Left ventricle myocardium inferior (tissue), 1 donor: ENCODE measurements at regions not wholly inside any gene's neighbourhood (a gene's known extent, or its start where the extent isn't known, plus 50 kb on each side); places are given as distances from the start of the nearest gene placed in this dataset.

Source experiments
- DNase-seq: peaks from one replicate; pipeline ENCODE4 v3.0.0-alpha.2; 2020
- H3K27ac ChIP-seq: fragments of 200-600 bp; replicated peaks from 2 replicates; pipeline ENCODE4 v1.8.0; 2021
- H3K27me3 ChIP-seq: fragments of 200-600 bp; 2 replicates; pipeline ENCODE4 v1.8.0; 2021; ENCODE audit warnings: low read depth
- H3K36me3 ChIP-seq: fragments of 200-600 bp; 2 replicates; pipeline ENCODE4 v1.8.0; 2021
- H3K4me1 ChIP-seq: fragments of 200-600 bp; 2 replicates; pipeline ENCODE4 v1.8.0; 2021
- H3K4me3 ChIP-seq: fragments of 200-600 bp; 2 replicates; pipeline ENCODE4 v1.8.0; 2021; ENCODE audit warnings: mild to moderate bottlenecking, moderate library complexity
- H3K9me3 ChIP-seq: fragments of 200-600 bp; replicated peaks from 2 replicates; pipeline ENCODE4 v1.8.0; 2021
- CTCF ChIP-seq: fragments of 200-600 bp; IDR thresholded peaks from 2 replicates; pipeline ENCODE4 v1.8.0; 2021; ENCODE audit warnings: antibody characterized with exemption, mild to moderate bottlenecking, borderline replicate concordance
- intact Hi-C: fragments of 100-400 bp; cut with micrococcal nuclease; formaldehyde crosslinking; loops from one replicate; pipeline ENCODE4 v1.11.0; 2022
- donor health status: DM: no; HTN: yes; CAD: no; lungs with severe emphysema.

GRCh38 chr3:153756816-153757215 lies 364.4 kb upstream of the ARHGEF26 start:
- no peaks in the 10 kb centered on the region for H3K27me3 ChIP-seq
- no peak for TF ChIP-seq CTCF
- H3K9me3 ChIP-seq = no peaks in the 10 kb centered on the region
- no peak overlapping the region for H3K27ac ChIP-seq
- no peaks in the 10 kb centered on the region for H3K36me3 ChIP-seq
- no peak overlapping the region for H3K4me3 ChIP-seq
- intact Hi-C loops = no loop called here
- DNase-seq = no peak
- H3K4me1 ChIP-seq = no peaks in the 10 kb centered on the region

GRCh38 chr3:153757839-153758238 lies 363.4 kb upstream of the ARHGEF26 start:
- no peaks in the 10 kb centered on the region for H3K4me1 ChIP-seq
- no peak for DNase-seq
- no peak for TF ChIP-seq CTCF
- no peaks in the 10 kb centered on the region for H3K36me3 ChIP-seq
- intact Hi-C loops = no loop called here
- H3K27me3 ChIP-seq = no peaks in the 10 kb centered on the region
- no peaks in the 10 kb centered on the region for H3K9me3 ChIP-seq
- H3K4me3 ChIP-seq = no peak overlapping the region
- H3K27ac ChIP-seq = no peak overlapping the region

GRCh38 chr3:153760948-153761347 lies 360.2 kb upstream of the ARHGEF26 start:
- no peak for TF ChIP-seq CTCF
- Histone ChIP-seq H3K36me3 (no peaks in the 10 kb centered on the region), H3K4me1 (no peaks in the 10 kb centered on the region), H3K27ac (no peak overlapping the region), H3K9me3 (no peaks in the 10 kb centered on the region), H3K4me3 (no peak overlapping the region), H3K27me3 (no peaks in the 10 kb centered on the region)
- no peak for DNase-seq
- intact Hi-C loops = no loop called here

- no peak for DNase-seq
- Histone ChIP-seq H3K4me3 (no peak overlapping the region), H3K36me3 (no peaks in the 10 kb centered on the region), H3K9me3 (no peaks in the 10 kb centered on the region), H3K27ac (no peak overlapping the region), H3K4me1 (no peaks in the 10 kb centered on the region), H3K27me3 (no peaks in the 10 kb centered on the region)
- TF ChIP-seq CTCF = no peak
- intact Hi-C loops = no loop called here
These were observed 358.6 kb upstream of the ARHGEF26 start for GRCh38 chr3:153762411-153763235.

GRCh38 chr3:153767601-153768560 lies 353.3 kb upstream of the ARHGEF26 start:
- no peak for TF ChIP-seq CTCF
- no peaks in the 10 kb centered on the region for H3K36me3 ChIP-seq
- DNase-seq = no peak
- H3K4me3 ChIP-seq = no peak overlapping the region
- no peak overlapping the region for H3K27ac ChIP-seq
- no peaks in the 10 kb centered on the region for H3K4me1 ChIP-seq
- H3K27me3 ChIP-seq = no peaks in the 10 kb centered on the region
- H3K9me3 ChIP-seq = peaks cover 15% of the 10 kb centered on the region
- intact Hi-C loops = loop anchor here (5.0 kb wide), 1 partner anchor 726 kb away; no protein-coding TSS in a partner anchor
